ENCODE measurements at regions not wholly inside any gene's neighbourhood (a gene's known extent, or its start where the extent isn't known, plus 50 kb on each side); places are given as distances from the start of the nearest gene placed in this dataset.

- ChIA-PET POLR2A (interaction anchor here (0.7 kb wide), 1 partner anchor 393 kb away, joined by 7 read pairs; no protein-coding TSS in a partner anchor), CTCF (interaction anchor here (1.1 to 1.6 kb wide), 2 partner anchors 10 to 13 kb away, joined by 4 to 6 read pairs; no protein-coding TSS in a partner anchor)
- DNase-seq (no peak), ATAC-seq (no peak)
- H3K27me3 Mint-ChIP-seq, result peaks cover 24% of the 10 kb centered on the region
- no peaks in the 10 kb centered on the region for H3K36me3 Mint-ChIP-seq (ENCODE audit: low read depth)
- no peaks in the 10 kb centered on the region for H3K9me3 Mint-ChIP-seq (ENCODE audit: low read depth)
- intact Hi-C loops (cut with DNase I, micrococcal nuclease), result loop anchor here in 1 of 2 experiments (10.0 kb wide), 1 partner anchor 553 kb away; the partner anchor contains the start of gene ASAP2
- H3K4me1 Mint-ChIP-seq, result peaks cover 39% of the 10 kb centered on the region
- no peak overlapping the region for H3K27ac Mint-ChIP-seq
- no peak overlapping the region for H3K4me3 Mint-ChIP-seq
These were observed 85.6 kb upstream of the TAF1B start for GRCh38 chr2:9757501-9758264.

- Mint-ChIP-seq H3K4me1 (peaks cover 35% of the 10 kb centered on the region), H3K27ac (no peak overlapping the region), H3K36me3 (ENCODE audit: low read depth) (no peaks in the 10 kb centered on the region), H3K9me3 (ENCODE audit: low read depth) (no peaks in the 10 kb centered on the region), H3K4me3 (no peak overlapping the region), H3K27me3 (peaks cover 22% of the 10 kb centered on the region)
- ChIA-PET CTCF (interaction anchor here (0.7 to 0.8 kb wide), 2 partner anchors 220 to 1409 kb away, joined by 4 read pairs; no protein-coding TSS in a partner anchor), POLR2A (no interaction called here)
- DNase-seq (no peak), ATAC-seq (no peak)
- intact Hi-C loops (cut with DNase I, micrococcal nuclease), result loop anchor here in 1 of 2 experiments (10.0 kb wide), 1 partner anchor 554 kb away; the partner anchor contains the start of gene ASAP2
These were observed 84.5 kb upstream of the TAF1B start for GRCh38 chr2:9758741-9759140.

GRCh38 chr2:9760069-9760901, 83.0 kb upstream of the TAF1B start:
- POLR2A ChIA-PET, result interaction anchor here (0.6 kb wide), 1 partner anchor 247 kb away, joined by 3 read pairs; no protein-coding TSS in a partner anchor
- H3K27ac Mint-ChIP-seq, result no peak overlapping the region
- H3K4me3 Mint-ChIP-seq, result no peak overlapping the region
- CTCF ChIA-PET, result interaction anchor here (2.6 kb wide), 1 partner anchor 10 kb away, joined by 14 read pairs; no protein-coding TSS in a partner anchor
- no peaks in the 10 kb centered on the region for H3K9me3 Mint-ChIP-seq (ENCODE audit: low read depth)
- no peaks in the 10 kb centered on the region for H3K36me3 Mint-ChIP-seq (ENCODE audit: low read depth)
- peaks cover 30% of the 10 kb centered on the region for H3K4me1 Mint-ChIP-seq
- intact Hi-C loops (cut with DNase I, micrococcal nuclease), result no loop called here
- ATAC-seq (no peak), DNase-seq (no peak)
- H3K27me3 Mint-ChIP-seq, result peaks cover 15% of the 10 kb centered on the region

GRCh38 chr2:9760902-9761228, 82.4 kb upstream of the TAF1B start:
- intact Hi-C loops (cut with DNase I, micrococcal nuclease), result no loop called here
- Mint-ChIP-seq H3K36me3 (ENCODE audit: low read depth) (no peaks in the 10 kb centered on the region), H3K27ac (no peak overlapping the region), H3K4me1 (peaks cover 28% of the 10 kb centered on the region), H3K4me3 (no peak overlapping the region), H3K27me3 (peaks cover 12% of the 10 kb centered on the region), H3K9me3 (ENCODE audit: low read depth) (no peaks in the 10 kb centered on the region)
- no peak for ATAC-seq
- no peak for DNase-seq
- CTCF ChIA-PET, result interaction anchor here (0.7 to 2.6 kb wide), 2 partner anchors 9 to 21 kb away, joined by 3 to 14 read pairs; no protein-coding TSS in a partner anchor
- POLR2A ChIA-PET, result interaction anchor here (0.5 kb wide), 1 partner anchor 171 kb away, joined by 3 read pairs; no protein-coding TSS in a partner anchor

- no peak overlapping the region for H3K4me3 Mint-ChIP-seq
- H3K36me3 Mint-ChIP-seq (ENCODE audit: low read depth), result no peaks in the 10 kb centered on the region
- DNase-seq, result no peak
- ChIA-PET CTCF (interaction anchor here (0.7 to 2.6 kb wide), 5 partner anchors 9 to 223 kb away, joined by 3 to 14 read pairs (median 3); no protein-coding TSS in a partner anchor), POLR2A (interaction anchor here (0.5 kb wide), 1 partner anchor 172 kb away, joined by 3 read pairs; no protein-coding TSS in a partner anchor)
- H3K9me3 Mint-ChIP-seq (ENCODE audit: low read depth), result no peaks in the 10 kb centered on the region
- no peak for ATAC-seq
- intact Hi-C loops (cut with DNase I, micrococcal nuclease), result no loop called here
- peaks cover 28% of the 10 kb centered on the region for H3K4me1 Mint-ChIP-seq
- no peak overlapping the region for H3K27ac Mint-ChIP-seq
- peaks cover 9% of the 10 kb centered on the region for H3K27me3 Mint-ChIP-seq
These were observed 81.7 kb upstream of the TAF1B start for GRCh38 chr2:9761577-9761976.

GRCh38 chr2:9762164-9762563, 81.1 kb upstream of the TAF1B start:
- Mint-ChIP-seq H3K27ac (no peak overlapping the region), H3K9me3 (ENCODE audit: low read depth) (no peaks in the 10 kb centered on the region), H3K36me3 (ENCODE audit: low read depth) (no peaks in the 10 kb centered on the region), H3K27me3 (peaks cover 8% of the 10 kb centered on the region), H3K4me1 (peaks cover 28% of the 10 kb centered on the region), H3K4me3 (no peak overlapping the region)
- ChIA-PET POLR2A (no interaction called here), CTCF (interaction anchor here (0.7 to 1.3 kb wide), 2 partner anchors 10 to 222 kb away, joined by 3 read pairs; no protein-coding TSS in a partner anchor)
- intact Hi-C loops (cut with DNase I, micrococcal nuclease), result no loop called here
- no peak for DNase-seq
- ATAC-seq, result no peak

- peaks cover 6% of the 10 kb centered on the region for H3K27me3 Mint-ChIP-seq
- ATAC-seq (no peak), DNase-seq (no peak)
- ChIA-PET CTCF (interaction anchor here (1.4 kb wide), 1 partner anchor 284 kb away, joined by 4 read pairs; no protein-coding TSS in a partner anchor), POLR2A (interaction anchor here (0.6 kb wide), 1 partner anchor 123 kb away, joined by 6 read pairs; no protein-coding TSS in a partner anchor)
- H3K4me3 Mint-ChIP-seq, result no peak overlapping the region
- no peaks in the 10 kb centered on the region for H3K36me3 Mint-ChIP-seq (ENCODE audit: low read depth)
- peaks cover 28% of the 10 kb centered on the region for H3K4me1 Mint-ChIP-seq
- H3K27ac Mint-ChIP-seq, result no peak overlapping the region
- H3K9me3 Mint-ChIP-seq (ENCODE audit: low read depth), result no peaks in the 10 kb centered on the region
- intact Hi-C loops (cut with DNase I, micrococcal nuclease), result no loop called here
These were observed 80.3 kb upstream of the TAF1B start for GRCh38 chr2:9762941-9763340.

- DNase-seq (peak; percentile 68), ATAC-seq (peak; percentile 78)
- H3K4me1 Mint-ChIP-seq, result peaks cover 28% of the 10 kb centered on the region
- no peak overlapping the region for H3K4me3 Mint-ChIP-seq
- H3K9me3 Mint-ChIP-seq (ENCODE audit: low read depth), result no peaks in the 10 kb centered on the region
- intact Hi-C loops (cut with DNase I, micrococcal nuclease), result no loop called here
- peaks cover 4% of the 10 kb centered on the region for H3K27me3 Mint-ChIP-seq
- peak overlapping the region; percentile 33 for H3K27ac Mint-ChIP-seq
- H3K36me3 Mint-ChIP-seq (ENCODE audit: low read depth), result no peaks in the 10 kb centered on the region
- CTCF ChIA-PET, result interaction anchor here (1.4 kb wide), 1 partner anchor 283 kb away, joined by 4 read pairs; no protein-coding TSS in a partner anchor
- POLR2A ChIA-PET, result no interaction called here
These were observed 79.7 kb upstream of the TAF1B start for GRCh38 chr2:9763356-9764152.

GRCh38 chr2:9764153-9764778, 79.0 kb upstream of the TAF1B start:
- Mint-ChIP-seq H3K27me3 (no peaks in the 10 kb centered on the region), H3K4me1 (peaks cover 30% of the 10 kb centered on the region), H3K27ac (no peak overlapping the region), H3K4me3 (no peak overlapping the region), H3K36me3 (ENCODE audit: low read depth) (no peaks in the 10 kb centered on the region), H3K9me3 (ENCODE audit: low read depth) (no peaks in the 10 kb centered on the region)
- CTCF ChIA-PET, result interaction anchor here (1.4 kb wide), 1 partner anchor 283 kb away, joined by 4 read pairs; no protein-coding TSS in a partner anchor
- POLR2A ChIA-PET, result no interaction called here
- ATAC-seq, result no peak
- no peak for DNase-seq
- intact Hi-C loops (cut with DNase I, micrococcal nuclease), result no loop called here
